K562 (cell line): ENCODE measurements at regions not wholly inside any gene's neighbourhood (a gene's known extent, or its start where the extent isn't known, plus 50 kb on each side); places are given as distances from the start of the nearest gene placed in this dataset.

ENCODE experiments used
- ATAC-seq: fragments of 200-7000 bp; cut with Tn5 transposase; 3 replicates; pipeline ENCODE4 v1.9.1; 2020; ENCODE audit warnings: moderate library complexity
- BruUV-seq: library from RNA; stranded (reverse); fragments of 400-500 nt; replicated peaks from 2 replicates; lab custom pipeline; 2021; lab: Mats Ljungman, UMichigan
- CTCF ChIA-PET: fragments of 300-600 bp; formaldehyde crosslinking; extraction: SDS; loops from one replicate; lab custom pipeline; 2021; ENCODE audit warnings: low intra/inter-chr PET ratio; lab: Yijun Ruan, JAX
- POLR2A ChIA-PET: fragments of 300-600, 350-650 bp; sonication (Branson Sonifier 250); formaldehyde crosslinking; extraction: SDS; loops from one replicate; lab custom pipeline; 2021; ENCODE audit warnings: antibody characterized with exemption, inconsistent platforms; lab: Yijun Ruan, JAX
- DNase-seq, 4 experiments: peaks; one replicate each; pipeline versions ENCODE4 v3.0.0 to v3.0.0-alpha.2; 2011 to 2018; ENCODE audit warnings: low spot score in 3 of 4, mixed read lengths in 3 of 4; ENCODE audit errors: extremely low read depth in 1 of 4
- FAIRE-seq: peaks from 2 replicates; lab custom pipeline; 2011; peaks lifted over from hg19 to GRCh38; lab: Jason Lieb, UNC
- H2AFZ ChIP-seq: 2 replicates; pipeline ENCODE4 v1.6.0; 2011; ENCODE audit warnings: low read depth, low read length, control low read depth, inconsistent platforms
- H3K27ac ChIP-seq: fragments of 200-600 bp; 3 replicates; pipeline ENCODE4 v1.8.0; 2011; ENCODE audit warnings: low read depth, mild to moderate bottlenecking, control low read depth, inconsistent platforms, low read length, moderate library complexity, mixed read lengths; ENCODE audit errors: extremely low read depth
- H3K27me3 ChIP-seq, 2 experiments: fragments of 300-600 bp in 1 of 2; 2 replicates in 1 of 2; 3 replicates in 1 of 2; pipeline versions ENCODE4 v1.6.0 to v1.8.0; 2011; ENCODE audit warnings: inconsistent platforms in 2 of 2, low read length in 2 of 2, mild to moderate bottlenecking in 1 of 2, mixed read lengths in 1 of 2, moderate library complexity in 1 of 2; ENCODE audit not compliant: control insufficient read depth in 2 of 2, insufficient read depth in 2 of 2
- H3K36me3 ChIP-seq: fragments of 300-600 bp; 3 replicates; pipeline ENCODE4 v1.8.0; 2011; ENCODE audit warnings: mild to moderate bottlenecking, low read length, inconsistent platforms; ENCODE audit not compliant: control insufficient read depth, insufficient read depth
- H3K4me1 ChIP-seq, 2 experiments: fragments of 200-600 bp in 1 of 2; replicated peaks in 1 of 2; 2 replicates in 1 of 2; 3 replicates in 1 of 2; pipeline versions ENCODE4 v1.5.1 to v1.8.0; 2011; ENCODE audit warnings: inconsistent platforms in 2 of 2, low read length in 2 of 2, mild to moderate bottlenecking in 1 of 2, mixed read lengths in 1 of 2, moderate library complexity in 1 of 2; ENCODE audit not compliant: control insufficient read depth in 2 of 2, insufficient read depth in 2 of 2
- H3K4me2 ChIP-seq: 2 replicates; pipeline ENCODE4 v1.6.1; 2011; ENCODE audit warnings: low read length, control low read depth, inconsistent platforms, mixed read lengths; ENCODE audit not compliant: insufficient read depth
- H3K4me3 ChIP-seq: fragments of 200-600 bp; sonication (generic), shearing (Covaris generic); 2 replicates; pipeline ENCODE4 v1.5.1; 2016; ENCODE audit warnings: control low read depth, inconsistent platforms
- H3K79me2 ChIP-seq: fragments of 200-600 bp; 3 replicates; pipeline ENCODE4 v1.8.0; 2011; ENCODE audit warnings: low read length, inconsistent platforms; ENCODE audit not compliant: control insufficient read depth, insufficient read depth
- H3K9ac ChIP-seq, 2 experiments: 2 replicates each; pipeline versions ENCODE4 v1.6.0 to v1.6.1; 2011; ENCODE audit warnings: low read depth in 2 of 2, low read length in 2 of 2, control low read depth in 1 of 2, inconsistent platforms in 1 of 2, mild to moderate bottlenecking in 1 of 2, mixed read lengths in 1 of 2; ENCODE audit not compliant: insufficient read depth in 1 of 2
- H3K9me1 ChIP-seq: one replicate; pipeline ENCODE4 v1.6.0; 2011; ENCODE audit warnings: inconsistent platforms, mild to moderate bottlenecking, low read length, moderate library complexity; ENCODE audit not compliant: control insufficient read depth, insufficient read depth
- H3K9me3 ChIP-seq: replicated peaks from 2 replicates; pipeline ENCODE4 v1.5.1; 2011; ENCODE audit warnings: low read depth, low read length, inconsistent platforms; ENCODE audit not compliant: control insufficient read depth, insufficient read depth
- H4K20me1 ChIP-seq: replicated peaks from 2 replicates; pipeline ENCODE4 v1.6.1; 2011; ENCODE audit warnings: low read length, inconsistent platforms, mixed read lengths; ENCODE audit not compliant: control insufficient read depth, insufficient read depth
- CBFA2T3 ChIP-seq: fragments of 450-650 bp; IDR thresholded peaks from 2 replicates; pipeline ENCODE4 v1.6.1; 2017
- CHD1 ChIP-seq: fragments of 200-600 bp; sonication (generic); IDR thresholded peaks from one replicate; pipeline ENCODE4 v1.6.1; 2012; ENCODE audit warnings: mild to moderate bottlenecking, moderate library complexity, low read length, inconsistent platforms
- GTF2F1 ChIP-seq: IDR thresholded peaks from 2 replicates; pipeline ENCODE4 v1.6.1; 2011; ENCODE audit warnings: low read depth, low read length, improper control_type of control experiment
- HMG20B ChIP-seq: fragments of 250-450 bp; sonication (Bioruptor Pico); IDR thresholded peaks from 2 replicates; pipeline ENCODE4 v1.5.0; 2021; ENCODE audit warnings: mild to moderate bottlenecking
- MCM3 ChIP-seq: fragments of 450-650 bp; IDR thresholded peaks from 2 replicates; pipeline ENCODE4 v1.6.1; 2016
- NFATC3 ChIP-seq: fragments of 450-650 bp; IDR thresholded peaks from 2 replicates; pipeline ENCODE4 v1.6.1; 2017; ENCODE audit warnings: mild to moderate bottlenecking
- POLR2AphosphoS5 ChIP-seq: IDR thresholded peaks from 2 replicates; pipeline ENCODE4 v1.6.1; 2011; ENCODE audit warnings: mild to moderate bottlenecking, low read depth, low read length, moderate library complexity; ENCODE audit not compliant: control insufficient read depth, insufficient read depth
- PPARD ChIP-seq: fragments of 250-450 bp; sonication (Bioruptor Pico); IDR thresholded peaks from 2 replicates; pipeline ENCODE4 v1.8.0; 2022; ENCODE audit warnings: inconsistent platforms, mild to moderate bottlenecking, moderate library complexity
- PTTG1 ChIP-seq: fragments of 450-650 bp; IDR thresholded peaks from 2 replicates; pipeline ENCODE4 v1.6.1; 2016; ENCODE audit warnings: low read depth, mild to moderate bottlenecking, missing genetic modification characterization, missing compliant biosample characterization
- RBM22 ChIP-seq: fragments of 200-400 bp; formaldehyde crosslinking; IDR thresholded peaks from 2 replicates; pipeline ENCODE4 v1.6.1; 2018; ENCODE audit warnings: low read length, low read depth; ENCODE audit not compliant: poor library complexity, severe bottlenecking
- WGBS: fragments of 100-300 bp; shearing (Covaris generic); methylation state at CpG from one replicate; pipeline ENCODE4 v1.1.6; 2016; ENCODE audit warnings: low coverage, mixed read lengths; ENCODE audit not compliant: insufficient coverage; ENCODE audit errors: missing lambda C conversion rate; 5-methylcytosine and 5-hydroxymethylcytosine counted together
- in situ Hi-C: fragments of 300-500 bp; cut with MboI; formaldehyde crosslinking; loops from 4 replicates; pipeline ENCODE4 v1.15.0; 2018; ENCODE audit warnings: inconsistent platforms, mixed read lengths
- intact Hi-C: fragments of 100-400 bp; cut with micrococcal nuclease; formaldehyde crosslinking; loops from 2 replicates; pipeline ENCODE4 v1.14.2; 2022
- TF ChIP-seq, protein P1 (sequence below): fragments of 200-600 bp; sonication (generic); IDR thresholded peaks from one replicate; pipeline ENCODE4 v1.6.1; 2012; ENCODE audit warnings: mild to moderate bottlenecking, low read depth, low read length, inconsistent platforms
- TF ChIP-seq, protein P2 (sequence below): fragments of 450-650 bp; IDR thresholded peaks from 2 replicates; pipeline ENCODE4 v1.6.1; 2017; ENCODE audit warnings: mild to moderate bottlenecking, moderate library complexity

DNA sequence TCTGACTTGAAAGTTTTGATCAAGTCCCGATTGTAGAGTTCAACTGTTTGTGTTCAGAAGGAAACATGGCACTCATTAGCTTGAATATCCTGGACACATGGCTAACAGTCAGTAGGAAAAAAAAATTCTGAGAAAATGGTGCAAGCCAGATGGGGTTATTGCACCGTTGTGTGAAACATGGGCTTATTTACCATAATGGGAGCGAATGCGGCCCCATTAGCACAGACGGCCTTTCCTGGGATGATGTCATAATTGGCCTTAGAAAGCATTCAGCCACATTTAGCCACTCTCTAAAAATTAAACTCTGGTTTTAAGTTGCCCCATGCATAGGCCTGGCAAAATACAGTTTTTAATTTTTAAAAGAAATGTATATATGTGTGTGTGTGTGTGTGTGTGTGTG, 112.1 kb downstream of the IRX2 start:
- intact Hi-C loops (no loop called here), in situ Hi-C loops (no loop called here)
- no peak for DNase-seq
- no peak overlapping the region for H3K27ac ChIP-seq
- ChIA-PET CTCF (no interaction called here), POLR2A (no interaction called here)
- FAIRE-seq, result no peak
- no peaks in the 10 kb centered on the region for H3K4me1 ChIP-seq
- no peak overlapping the region for H3K4me3 ChIP-seq
- no TSS peak for BruUV-seq
- no peaks in the 10 kb centered on the region for H3K36me3 ChIP-seq
- no peaks in the 10 kb centered on the region for H3K9me3 ChIP-seq
- H2AFZ ChIP-seq, result no peak overlapping the region
- WGBS, result 9% methylated on average over 5 of the region's 5 CpGs
- ATAC-seq, result no peak
- no peak overlapping the region for H3K9ac ChIP-seq
- H3K79me2 ChIP-seq, result no peaks in the 10 kb centered on the region
- H4K20me1 ChIP-seq, result no peaks in the 10 kb centered on the region; the same call in 1 of the 2 replicates
- no peaks in the 10 kb centered on the region for H3K9me1 ChIP-seq
- H3K4me2 ChIP-seq, result no peak overlapping the region
- H3K27me3 ChIP-seq, result peaks cover 29 to 66% of the 10 kb centered on the region in 2 experiments; a peak in 4 of 5 replicates
- TF ChIP-seq MCM3 (no peak), CBFA2T3 (no peak), PTTG1 (tag) (no peak), GTF2F1 (no peak), RBM22 (no peak), PPARD (no peak), POLR2AphosphoS5 (no peak), HMG20B (CRISPR knock-in tag) (no peak), NFATC3 (no peak), CHD1 (no peak)
- TF ChIP-seq, protein P1, sequence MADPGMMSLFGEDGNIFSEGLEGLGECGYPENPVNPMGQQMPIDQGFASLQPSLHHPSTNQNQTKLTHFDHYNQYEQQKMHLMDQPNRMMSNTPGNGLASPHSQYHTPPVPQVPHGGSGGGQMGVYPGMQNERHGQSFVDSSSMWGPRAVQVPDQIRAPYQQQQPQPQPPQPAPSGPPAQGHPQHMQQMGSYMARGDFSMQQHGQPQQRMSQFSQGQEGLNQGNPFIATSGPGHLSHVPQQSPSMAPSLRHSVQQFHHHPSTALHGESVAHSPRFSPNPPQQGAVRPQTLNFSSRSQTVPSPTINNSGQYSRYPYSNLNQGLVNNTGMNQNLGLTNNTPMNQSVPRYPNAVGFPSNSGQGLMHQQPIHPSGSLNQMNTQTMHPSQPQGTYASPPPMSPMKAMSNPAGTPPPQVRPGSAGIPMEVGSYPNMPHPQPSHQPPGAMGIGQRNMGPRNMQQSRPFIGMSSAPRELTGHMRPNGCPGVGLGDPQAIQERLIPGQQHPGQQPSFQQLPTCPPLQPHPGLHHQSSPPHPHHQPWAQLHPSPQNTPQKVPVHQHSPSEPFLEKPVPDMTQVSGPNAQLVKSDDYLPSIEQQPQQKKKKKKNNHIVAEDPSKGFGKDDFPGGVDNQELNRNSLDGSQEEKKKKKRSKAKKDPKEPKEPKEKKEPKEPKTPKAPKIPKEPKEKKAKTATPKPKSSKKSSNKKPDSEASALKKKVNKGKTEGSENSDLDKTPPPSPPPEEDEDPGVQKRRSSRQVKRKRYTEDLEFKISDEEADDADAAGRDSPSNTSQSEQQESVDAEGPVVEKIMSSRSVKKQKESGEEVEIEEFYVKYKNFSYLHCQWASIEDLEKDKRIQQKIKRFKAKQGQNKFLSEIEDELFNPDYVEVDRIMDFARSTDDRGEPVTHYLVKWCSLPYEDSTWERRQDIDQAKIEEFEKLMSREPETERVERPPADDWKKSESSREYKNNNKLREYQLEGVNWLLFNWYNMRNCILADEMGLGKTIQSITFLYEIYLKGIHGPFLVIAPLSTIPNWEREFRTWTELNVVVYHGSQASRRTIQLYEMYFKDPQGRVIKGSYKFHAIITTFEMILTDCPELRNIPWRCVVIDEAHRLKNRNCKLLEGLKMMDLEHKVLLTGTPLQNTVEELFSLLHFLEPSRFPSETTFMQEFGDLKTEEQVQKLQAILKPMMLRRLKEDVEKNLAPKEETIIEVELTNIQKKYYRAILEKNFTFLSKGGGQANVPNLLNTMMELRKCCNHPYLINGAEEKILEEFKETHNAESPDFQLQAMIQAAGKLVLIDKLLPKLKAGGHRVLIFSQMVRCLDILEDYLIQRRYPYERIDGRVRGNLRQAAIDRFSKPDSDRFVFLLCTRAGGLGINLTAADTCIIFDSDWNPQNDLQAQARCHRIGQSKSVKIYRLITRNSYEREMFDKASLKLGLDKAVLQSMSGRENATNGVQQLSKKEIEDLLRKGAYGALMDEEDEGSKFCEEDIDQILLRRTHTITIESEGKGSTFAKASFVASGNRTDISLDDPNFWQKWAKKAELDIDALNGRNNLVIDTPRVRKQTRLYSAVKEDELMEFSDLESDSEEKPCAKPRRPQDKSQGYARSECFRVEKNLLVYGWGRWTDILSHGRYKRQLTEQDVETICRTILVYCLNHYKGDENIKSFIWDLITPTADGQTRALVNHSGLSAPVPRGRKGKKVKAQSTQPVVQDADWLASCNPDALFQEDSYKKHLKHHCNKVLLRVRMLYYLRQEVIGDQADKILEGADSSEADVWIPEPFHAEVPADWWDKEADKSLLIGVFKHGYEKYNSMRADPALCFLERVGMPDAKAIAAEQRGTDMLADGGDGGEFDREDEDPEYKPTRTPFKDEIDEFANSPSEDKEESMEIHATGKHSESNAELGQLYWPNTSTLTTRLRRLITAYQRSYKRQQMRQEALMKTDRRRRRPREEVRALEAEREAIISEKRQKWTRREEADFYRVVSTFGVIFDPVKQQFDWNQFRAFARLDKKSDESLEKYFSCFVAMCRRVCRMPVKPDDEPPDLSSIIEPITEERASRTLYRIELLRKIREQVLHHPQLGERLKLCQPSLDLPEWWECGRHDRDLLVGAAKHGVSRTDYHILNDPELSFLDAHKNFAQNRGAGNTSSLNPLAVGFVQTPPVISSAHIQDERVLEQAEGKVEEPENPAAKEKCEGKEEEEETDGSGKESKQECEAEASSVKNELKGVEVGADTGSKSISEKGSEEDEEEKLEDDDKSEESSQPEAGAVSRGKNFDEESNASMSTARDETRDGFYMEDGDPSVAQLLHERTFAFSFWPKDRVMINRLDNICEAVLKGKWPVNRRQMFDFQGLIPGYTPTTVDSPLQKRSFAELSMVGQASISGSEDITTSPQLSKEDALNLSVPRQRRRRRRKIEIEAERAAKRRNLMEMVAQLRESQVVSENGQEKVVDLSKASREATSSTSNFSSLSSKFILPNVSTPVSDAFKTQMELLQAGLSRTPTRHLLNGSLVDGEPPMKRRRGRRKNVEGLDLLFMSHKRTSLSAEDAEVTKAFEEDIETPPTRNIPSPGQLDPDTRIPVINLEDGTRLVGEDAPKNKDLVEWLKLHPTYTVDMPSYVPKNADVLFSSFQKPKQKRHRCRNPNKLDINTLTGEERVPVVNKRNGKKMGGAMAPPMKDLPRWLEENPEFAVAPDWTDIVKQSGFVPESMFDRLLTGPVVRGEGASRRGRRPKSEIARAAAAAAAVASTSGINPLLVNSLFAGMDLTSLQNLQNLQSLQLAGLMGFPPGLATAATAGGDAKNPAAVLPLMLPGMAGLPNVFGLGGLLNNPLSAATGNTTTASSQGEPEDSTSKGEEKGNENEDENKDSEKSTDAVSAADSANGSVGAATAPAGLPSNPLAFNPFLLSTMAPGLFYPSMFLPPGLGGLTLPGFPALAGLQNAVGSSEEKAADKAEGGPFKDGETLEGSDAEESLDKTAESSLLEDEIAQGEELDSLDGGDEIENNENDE, result no peak
- TF ChIP-seq, protein P2, sequence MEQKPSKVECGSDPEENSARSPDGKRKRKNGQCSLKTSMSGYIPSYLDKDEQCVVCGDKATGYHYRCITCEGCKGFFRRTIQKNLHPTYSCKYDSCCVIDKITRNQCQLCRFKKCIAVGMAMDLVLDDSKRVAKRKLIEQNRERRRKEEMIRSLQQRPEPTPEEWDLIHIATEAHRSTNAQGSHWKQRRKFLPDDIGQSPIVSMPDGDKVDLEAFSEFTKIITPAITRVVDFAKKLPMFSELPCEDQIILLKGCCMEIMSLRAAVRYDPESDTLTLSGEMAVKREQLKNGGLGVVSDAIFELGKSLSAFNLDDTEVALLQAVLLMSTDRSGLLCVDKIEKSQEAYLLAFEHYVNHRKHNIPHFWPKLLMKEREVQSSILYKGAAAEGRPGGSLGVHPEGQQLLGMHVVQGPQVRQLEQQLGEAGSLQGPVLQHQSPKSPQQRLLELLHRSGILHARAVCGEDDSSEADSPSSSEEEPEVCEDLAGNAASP, result no peak
